ENCODE measurements at regions not wholly inside any gene's neighbourhood (a gene's known extent, or its start where the extent isn't known, plus 50 kb on each side); places are given as distances from the start of the nearest gene placed in this dataset.

GRCh38 chr7:156000601-156001396, 188.5 kb upstream of the SHH start:
- TF ChIP-seq CTCF (IDR thresholded peaks at IDR 0.05; ENCODE audit: low read depth, low read length, poor library complexity, severe bottlenecking): no peak
- no peak for TF ChIP-seq EZH2phosphoT487 (IDR thresholded peaks at IDR 0.05; ENCODE audit: borderline replicate concordance, low read length)

Data from DOHH2 (cell line).